IMR-90 (cell line): ENCODE measurements at regions not wholly inside any gene's neighbourhood (a gene's known extent, or its start where the extent isn't known, plus 50 kb on each side); places are given as distances from the start of the nearest gene placed in this dataset.

Experiments used
- ATAC-seq: fragments of 200-7000 bp; cut with Tn5 transposase; 2 replicates; pipeline ENCODE4 v1.9.1; 2020; ENCODE audit warnings: low read depth, mild to moderate bottlenecking, moderate library complexity
- BruUV-seq: library from RNA; stranded (reverse); fragments of 400-500 nt; replicated peaks from 2 replicates; lab custom pipeline; 2021; lab: Mats Ljungman, UMichigan
- CTCF ChIA-PET: fragments of 300-600 bp; formaldehyde crosslinking; extraction: SDS; loops from one replicate; lab custom pipeline; 2021; ENCODE audit warnings: antibody characterized with exemption; lab: Yijun Ruan, JAX
- POLR2A ChIA-PET: fragments of 300-600 bp; sonication (Branson Sonifier 250); formaldehyde crosslinking; loops from one replicate; lab custom pipeline; 2022; ENCODE audit warnings: antibody characterized with exemption; ENCODE audit not compliant: unreplicated experiment; lab: Charles Lee
- DNase-seq: peaks from one replicate; pipeline ENCODE4 v3.0.0; 2013
- H2AFZ ChIP-seq: replicated peaks from 2 replicates; pipeline ENCODE3; 2013; ENCODE audit warnings: low read length, mild to moderate bottlenecking; ENCODE audit not compliant: poor library complexity
- H2AK5ac ChIP-seq: 2 replicates; pipeline ENCODE4 v1.6.1; 2013; ENCODE audit warnings: low read depth, low read length, inconsistent platforms
- H2AK9ac ChIP-seq: replicated peaks from 2 replicates; pipeline ENCODE3; 2013; ENCODE audit warnings: mild to moderate bottlenecking, low read depth, low read length, moderate library complexity; ENCODE audit not compliant: poor library complexity
- H2BK120ac ChIP-seq: 2 replicates; pipeline ENCODE4 v1.6.1; 2013; ENCODE audit warnings: low read depth, low read length, inconsistent platforms
- H2BK15ac ChIP-seq: 3 replicates; pipeline ENCODE4 v1.6.1; 2013; ENCODE audit warnings: low read depth, low read length, inconsistent platforms
- H2BK20ac ChIP-seq: 2 replicates; pipeline ENCODE4 v1.6.1; 2013; ENCODE audit warnings: low read depth, mild to moderate bottlenecking, inconsistent platforms, low read length, moderate library complexity
- H2BK5ac ChIP-seq: 2 replicates; pipeline ENCODE4 v1.6.1; 2013; ENCODE audit warnings: mild to moderate bottlenecking, low read depth, low read length, inconsistent platforms; ENCODE audit not compliant: poor library complexity, severe bottlenecking
- H3K14ac ChIP-seq: replicated peaks from 2 replicates; pipeline ENCODE4 v1.6.1; 2013; ENCODE audit warnings: low read depth, low read length, inconsistent platforms
- H3K18ac ChIP-seq: 2 replicates; pipeline ENCODE4 v1.6.1; 2013; ENCODE audit warnings: low read depth, low read length, control low read depth
- H3K23ac ChIP-seq: 2 replicates; pipeline ENCODE4 v1.6.1; 2013; ENCODE audit warnings: low read depth, low read length, inconsistent platforms
- H3K27ac ChIP-seq: 2 replicates; pipeline ENCODE4 v1.5.1; 2013; ENCODE audit warnings: mild to moderate bottlenecking, control low read depth, low read length; ENCODE audit not compliant: insufficient read depth
- H3K27me3 ChIP-seq: 2 replicates; pipeline ENCODE4 v1.6.1; 2013; ENCODE audit warnings: low read length; ENCODE audit not compliant: control insufficient read depth, insufficient read depth
- H3K36me3 ChIP-seq: 2 replicates; pipeline ENCODE4 v1.6.1; 2013; ENCODE audit warnings: low read length, mixed read lengths; ENCODE audit not compliant: control insufficient read depth, insufficient read depth
- H3K4ac ChIP-seq: 2 replicates; pipeline ENCODE4 v1.6.1; 2013; ENCODE audit warnings: low read depth, low read length, inconsistent platforms
- H3K4me1 ChIP-seq: 2 replicates; pipeline ENCODE4 v1.6.1; 2013; ENCODE audit warnings: low read length, mixed read lengths; ENCODE audit not compliant: control insufficient read depth, insufficient read depth
- H3K4me2 ChIP-seq: 2 replicates; pipeline ENCODE4 v1.6.1; 2013; ENCODE audit warnings: low read depth, mild to moderate bottlenecking, control low read depth, low read length, moderate library complexity
- H3K4me3 ChIP-seq: 2 replicates; pipeline ENCODE4 v1.5.1; 2013; ENCODE audit warnings: low read depth, mild to moderate bottlenecking, control low read depth, low read length, moderate library complexity; ENCODE audit not compliant: insufficient read depth
- H3K56ac ChIP-seq: 2 replicates; pipeline ENCODE4 v1.6.1; 2013; ENCODE audit warnings: low read length, inconsistent platforms; ENCODE audit not compliant: insufficient read depth; ENCODE audit errors: extremely low read depth
- H3K79me1 ChIP-seq, 2 experiments: 2 replicates each; pipeline ENCODE4 v1.6.1; 2013; ENCODE audit warnings: low read length in 2 of 2, inconsistent platforms in 1 of 2, low read depth in 1 of 2
- H3K9ac ChIP-seq: 2 replicates; pipeline ENCODE4 v1.6.1; 2013; ENCODE audit warnings: low read depth, low read length, control low read depth
- H3K9me1 ChIP-seq: 2 replicates; pipeline ENCODE4 v1.6.1; 2013; ENCODE audit warnings: low read length, inconsistent platforms; ENCODE audit not compliant: insufficient read depth
- H3K9me3 ChIP-seq: 2 replicates; pipeline ENCODE4 v1.6.1; 2013; ENCODE audit warnings: low read length; ENCODE audit not compliant: control insufficient read depth, insufficient read depth
- H4K20me1 ChIP-seq: 2 replicates; pipeline ENCODE4 v1.6.1; 2013; ENCODE audit warnings: low read length, inconsistent platforms; ENCODE audit not compliant: insufficient read depth
- H4K5ac ChIP-seq: 2 replicates; pipeline ENCODE4 v1.6.1; 2013; ENCODE audit warnings: mild to moderate bottlenecking, low read depth, low read length, control low read depth
- H4K8ac ChIP-seq, 2 experiments: 2 replicates each; pipeline ENCODE4 v1.6.1; 2013; ENCODE audit warnings: low read depth in 2 of 2, low read length in 2 of 2, control low read depth in 1 of 2, inconsistent platforms in 1 of 2
- H4K91ac ChIP-seq: 2 replicates; pipeline ENCODE4 v1.6.1; 2013; ENCODE audit warnings: low read depth, low read length, inconsistent platforms; ENCODE audit not compliant: insufficient read depth
- CHD1 ChIP-seq: IDR thresholded peaks from 2 replicates; pipeline ENCODE4 v1.6.1; 2012; ENCODE audit warnings: low read depth, low read length, improper control_type of control experiment
- MAZ ChIP-seq: IDR thresholded peaks from 2 replicates; pipeline ENCODE4 v1.6.1; 2012; ENCODE audit warnings: low read depth, mild to moderate bottlenecking, low read length, improper control_type of control experiment, moderate library complexity, borderline replicate concordance
- NFE2L2 ChIP-seq: fragments of 150-350 bp; IDR thresholded peaks from 2 replicates; pipeline ENCODE4 v1.6.1; 2016; ENCODE audit warnings: low read depth, mild to moderate bottlenecking, low read length
- POLR2A ChIP-seq: IDR thresholded peaks from 2 replicates; pipeline ENCODE4 v1.6.1; 2012; ENCODE audit warnings: mild to moderate bottlenecking, low read depth, low read length
- RCOR1 ChIP-seq: IDR thresholded peaks from 2 replicates; pipeline ENCODE4 v1.6.1; 2012; ENCODE audit warnings: mild to moderate bottlenecking, low read length, improper control_type of control experiment; ENCODE audit not compliant: insufficient replicate concordance
- WGBS, 2 experiments: methylation state at CpG; one replicate each; pipeline versions ENCODE4 v1.1.5 to v1.1.7; 2013; ENCODE audit warnings: missing lambda C conversion rate in 2 of 2; ENCODE audit not compliant: insufficient read length in 1 of 2; ENCODE audit errors: extremely low coverage in 2 of 2; 5-methylcytosine and 5-hydroxymethylcytosine counted together
- dilution Hi-C: fragments of 300-500 bp; cut with HindIII; formaldehyde crosslinking; loops from one replicate; pipeline ENCODE4 v1.14.3; 2018; ENCODE audit warnings: low sequenced_read_pairs; ENCODE audit not compliant: unreplicated experiment
- in situ Hi-C: fragments of 300-500 bp; cut with MboI; formaldehyde crosslinking; loops from 3 replicates; pipeline ENCODE4 v1.14.3; 2019; ENCODE audit warnings: low sequenced_read_pairs, inconsistent platforms, mixed read lengths
- intact Hi-C: fragments of 100-400 bp; cut with micrococcal nuclease; formaldehyde crosslinking; loops from 2 replicates; pipeline ENCODE4 v1.10.0; 2022
- TF ChIP-seq, protein P1 (sequence below): fragments of 150-350 bp; IDR thresholded peaks from 2 replicates; pipeline ENCODE4 v1.6.1; 2017; ENCODE audit warnings: mild to moderate bottlenecking, antibody characterized with exemption, low read length, low read depth

DNA sequence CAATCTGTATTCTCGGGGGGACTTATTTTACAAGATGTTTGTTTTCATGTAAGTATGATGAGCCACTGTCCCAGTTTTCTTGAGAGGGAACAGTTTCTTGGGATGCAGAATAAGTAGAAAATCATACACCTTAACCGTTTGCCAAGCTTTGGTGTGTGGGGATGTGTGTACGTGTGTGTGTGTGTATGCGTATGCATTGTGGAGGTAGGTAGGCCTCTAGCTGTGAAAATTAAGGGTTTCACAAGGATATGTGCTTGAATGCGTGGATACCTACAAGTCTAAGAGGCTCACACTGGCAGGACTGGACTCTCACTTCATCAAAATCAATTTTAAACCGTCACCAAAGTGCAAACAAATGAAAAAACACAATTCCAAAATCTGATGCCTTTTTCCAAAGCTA lies 204.2 kb upstream of the RBMS1 start:
- H3K4me3 ChIP-seq = no peak overlapping the region
- no peak overlapping the region for H3K14ac ChIP-seq
- no peak overlapping the region for H2AFZ ChIP-seq
- no peak overlapping the region for H2AK9ac ChIP-seq
- no peak overlapping the region for H3K56ac ChIP-seq
- H3K36me3 ChIP-seq = no peaks in the 10 kb centered on the region
- no peak overlapping the region for H3K4ac ChIP-seq
- no peak overlapping the region for H2BK20ac ChIP-seq
- DNase-seq (no peak), ATAC-seq (no peak)
- no peak overlapping the region for H3K18ac ChIP-seq
- peaks cover 10% of the 10 kb centered on the region; the same call in 1 of the 2 replicates for H3K9me1 ChIP-seq
- intact Hi-C loops = no loop called here
- H3K9me3 ChIP-seq = no peaks in the 10 kb centered on the region
- H2BK120ac ChIP-seq = no peak overlapping the region
- H3K27me3 ChIP-seq = no peaks in the 10 kb centered on the region
- no peak overlapping the region for H3K27ac ChIP-seq
- no peak overlapping the region for H3K4me2 ChIP-seq
- dilution Hi-C loops = no loop called here
- CTCF ChIA-PET = no interaction called here
- no peak overlapping the region for H2BK15ac ChIP-seq
- H2AK5ac ChIP-seq = no peak overlapping the region
- no peaks in the 10 kb centered on the region for H3K79me1 ChIP-seq
- H4K91ac ChIP-seq = no peak overlapping the region
- H3K9ac ChIP-seq = no peak overlapping the region
- no TSS peak for BruUV-seq
- H3K23ac ChIP-seq = no peak overlapping the region
- peaks cover 9% of the 10 kb centered on the region for H3K4me1 ChIP-seq
- POLR2A ChIA-PET = interaction anchor here (0.6 kb wide), 1 partner anchor 13 kb away, joined by 4 read pairs; no protein-coding TSS in a partner anchor
- no peaks in the 10 kb centered on the region for H4K20me1 ChIP-seq
- WGBS, 2 experiments = 82% methylated on average over 2 of the region's 6 CpGs; no CpG with 5 or more reads in 1 of the 2 experiments
- no peak overlapping the region for H2BK5ac ChIP-seq
- in situ Hi-C loops = no loop called here
- TF ChIP-seq, protein P1, sequence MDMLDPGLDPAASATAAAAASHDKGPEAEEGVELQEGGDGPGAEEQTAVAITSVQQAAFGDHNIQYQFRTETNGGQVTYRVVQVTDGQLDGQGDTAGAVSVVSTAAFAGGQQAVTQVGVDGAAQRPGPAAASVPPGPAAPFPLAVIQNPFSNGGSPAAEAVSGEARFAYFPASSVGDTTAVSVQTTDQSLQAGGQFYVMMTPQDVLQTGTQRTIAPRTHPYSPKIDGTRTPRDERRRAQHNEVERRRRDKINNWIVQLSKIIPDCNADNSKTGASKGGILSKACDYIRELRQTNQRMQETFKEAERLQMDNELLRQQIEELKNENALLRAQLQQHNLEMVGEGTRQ = no peak
- no peak for TF ChIP-seq POLR2A
- TF ChIP-seq CHD1 = no peak
- no peak for TF ChIP-seq MAZ
- no peak for TF ChIP-seq RCOR1
- no peak for TF ChIP-seq NFE2L2
- H4K5ac ChIP-seq = 0 out of 2 replicates have a peak overlapping the region, but pooled peaks have one; percentile 51
- no peak overlapping the region for H4K8ac ChIP-seq
